GM18867 (cell line): ENCODE measurements at regions not wholly inside any gene's neighbourhood (a gene's known extent, or its start where the extent isn't known, plus 50 kb on each side); places are given as distances from the start of the nearest gene placed in this dataset.

Source experiments
- ATAC-seq: cut with Tn5 transposase; IDR thresholded peaks from one replicate; pipeline ENCODE4 v1.9.1; 2021; ENCODE audit warnings: mild to moderate bottlenecking, moderate library complexity; ENCODE audit not compliant: unreplicated experiment

DNA sequence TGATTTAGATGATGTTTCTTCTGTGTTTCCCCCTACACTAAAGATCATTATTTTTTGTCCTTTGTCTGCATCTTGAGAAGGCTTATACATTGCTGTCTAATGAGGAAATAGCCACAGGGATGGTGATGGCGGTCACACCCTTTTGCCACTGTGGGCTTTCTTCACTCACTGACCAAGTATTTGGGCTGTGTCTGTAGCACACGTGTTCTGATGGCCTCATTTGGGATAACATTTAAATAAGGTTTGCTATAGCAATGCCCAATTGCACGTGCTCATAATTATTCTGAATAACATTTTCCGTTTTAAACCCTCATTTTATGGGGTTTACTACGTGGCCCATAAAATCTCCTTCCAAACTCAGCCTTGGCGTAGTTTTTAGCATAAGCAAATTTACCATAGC is 230.3 kb upstream of the PRICKLE1 start:
- no peak for ATAC-seq

DNA sequence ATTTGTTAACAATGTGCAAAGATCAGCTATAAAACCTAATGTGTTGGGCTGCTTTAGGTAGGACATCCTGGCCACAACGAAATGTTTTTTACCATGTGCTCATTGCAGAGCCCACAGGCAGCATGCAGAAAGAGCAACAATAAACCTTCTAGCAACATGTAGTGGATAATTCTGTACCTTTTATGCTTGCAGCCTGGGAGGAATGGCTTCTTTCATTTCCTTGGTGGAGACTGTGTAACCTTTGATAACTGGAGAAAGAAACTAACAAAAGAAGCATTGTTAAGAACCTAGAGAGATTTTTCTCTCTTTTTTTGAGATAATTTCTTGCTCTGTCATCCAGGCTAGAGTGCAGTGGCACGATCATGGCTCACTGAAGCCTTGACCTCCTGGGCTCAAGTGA is 225.5 kb upstream of the PRICKLE1 start:
- ATAC-seq = no peak

DNA sequence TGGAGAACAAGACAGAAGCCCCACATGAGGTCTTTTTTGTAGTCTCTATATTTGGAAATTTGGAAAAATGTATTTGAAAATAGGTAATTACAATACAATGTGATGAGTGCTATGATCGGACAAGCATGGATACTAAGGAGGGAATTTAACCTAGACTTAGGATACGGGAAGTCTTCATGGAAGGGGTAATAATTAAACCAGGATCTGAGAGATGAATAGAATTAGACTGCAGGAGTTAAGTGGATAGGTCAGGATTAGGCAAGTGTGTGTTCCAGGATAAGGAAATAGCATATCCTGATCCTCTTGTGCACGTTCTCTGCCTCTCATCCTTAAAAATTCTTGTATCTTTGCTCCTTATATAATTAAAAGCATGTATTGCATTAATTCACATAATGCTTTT is 223.3 kb upstream of the PRICKLE1 start:
- no peak for ATAC-seq

DNA sequence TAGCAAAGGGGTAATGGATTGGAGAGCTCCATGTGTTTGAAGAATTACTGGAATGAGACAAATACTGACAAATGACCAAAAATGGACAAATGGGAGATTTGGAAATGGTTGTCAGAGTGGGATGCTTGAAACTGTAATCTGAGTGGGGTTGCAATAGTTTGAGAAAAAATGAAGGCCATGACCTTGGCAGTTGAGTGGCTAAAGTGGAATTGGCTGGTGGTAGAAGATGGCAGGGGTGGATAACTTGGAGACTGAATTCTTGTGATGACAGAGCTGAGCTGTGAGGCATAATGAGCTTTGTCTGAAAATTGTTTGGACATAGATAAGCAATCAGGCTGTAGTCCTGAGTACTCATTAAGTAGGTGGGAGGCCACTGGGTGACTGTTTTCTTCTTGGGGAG is 222.5 kb upstream of the PRICKLE1 start:
- no peak for ATAC-seq

DNA sequence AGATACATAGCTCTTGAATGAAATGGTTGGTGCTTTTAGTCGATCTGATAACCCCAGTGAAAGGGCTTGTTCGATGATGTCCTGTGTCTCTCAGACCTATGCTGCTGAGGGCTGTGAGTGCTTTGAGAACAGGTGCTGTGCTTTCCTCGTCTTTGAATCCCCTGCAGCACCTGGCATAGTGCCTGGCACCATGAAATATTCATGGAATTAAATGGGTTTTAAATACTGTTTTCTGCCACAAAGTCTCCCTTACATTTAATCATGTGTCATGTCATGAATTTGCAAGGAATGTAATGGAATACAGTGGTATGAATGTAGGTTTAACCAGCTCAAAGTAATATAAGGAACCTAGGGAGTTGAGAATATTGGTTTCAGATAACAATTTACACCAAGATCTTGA is 220.5 kb upstream of the PRICKLE1 start:
- ATAC-seq = no peak

DNA sequence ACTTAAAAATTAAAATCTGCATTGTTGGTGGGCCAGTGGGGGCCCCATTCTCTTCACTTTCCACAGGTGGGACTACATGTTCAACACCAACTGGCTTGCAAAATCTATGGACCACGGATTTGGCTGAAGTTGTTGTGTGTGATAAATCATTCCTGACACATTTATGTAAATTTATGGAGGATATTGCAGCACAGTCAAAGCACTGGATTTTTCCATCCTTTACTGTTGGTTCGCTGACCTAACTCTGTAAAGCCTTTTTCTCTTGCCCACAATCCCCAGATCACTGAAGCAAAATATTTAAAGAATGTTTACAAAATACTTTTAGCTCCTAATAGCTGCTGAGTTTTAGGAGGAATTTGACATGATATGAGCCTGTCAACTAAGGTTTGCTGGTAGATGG is 219.7 kb upstream of the PRICKLE1 start:
- ATAC-seq = no peak

DNA sequence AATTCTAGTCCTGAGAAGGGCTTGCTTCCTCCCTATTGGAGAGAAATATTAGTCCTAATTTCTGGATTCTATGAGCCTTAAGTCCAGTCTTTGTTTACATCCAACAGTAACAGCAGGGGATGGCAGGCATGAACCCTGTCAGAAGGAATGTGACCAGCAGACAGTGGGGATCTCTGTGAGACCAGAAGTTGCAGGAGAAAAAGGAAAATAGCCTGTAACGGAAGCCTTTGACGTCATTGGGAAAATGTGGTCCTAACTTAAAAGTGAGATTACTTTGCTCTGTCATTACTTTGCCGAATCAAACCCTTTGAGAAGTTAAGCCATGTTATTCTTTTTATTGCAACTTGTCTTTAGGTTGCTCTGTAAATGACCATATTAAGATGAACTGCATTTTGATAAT is 218.2 kb upstream of the PRICKLE1 start:
- ATAC-seq = no peak

DNA sequence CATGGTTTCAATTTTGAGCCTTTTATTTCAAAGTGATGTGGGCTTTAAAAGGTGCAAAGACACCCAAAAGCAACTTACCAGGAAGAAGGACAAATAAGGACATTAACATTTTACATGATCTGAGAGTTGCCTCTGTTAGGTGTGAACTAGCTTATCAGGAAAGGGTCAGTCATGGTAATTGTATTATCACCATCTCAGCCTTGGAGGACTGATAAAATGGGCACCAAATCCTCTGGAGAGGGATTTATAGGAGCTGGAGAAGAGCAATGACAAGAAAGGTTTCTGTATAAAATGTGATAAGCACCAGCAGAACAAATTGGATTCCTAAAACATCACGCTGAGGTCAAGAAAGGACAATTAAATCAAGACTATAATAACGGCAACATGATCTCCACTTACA is 217.7 kb upstream of the PRICKLE1 start:
- ATAC-seq = no peak

DNA sequence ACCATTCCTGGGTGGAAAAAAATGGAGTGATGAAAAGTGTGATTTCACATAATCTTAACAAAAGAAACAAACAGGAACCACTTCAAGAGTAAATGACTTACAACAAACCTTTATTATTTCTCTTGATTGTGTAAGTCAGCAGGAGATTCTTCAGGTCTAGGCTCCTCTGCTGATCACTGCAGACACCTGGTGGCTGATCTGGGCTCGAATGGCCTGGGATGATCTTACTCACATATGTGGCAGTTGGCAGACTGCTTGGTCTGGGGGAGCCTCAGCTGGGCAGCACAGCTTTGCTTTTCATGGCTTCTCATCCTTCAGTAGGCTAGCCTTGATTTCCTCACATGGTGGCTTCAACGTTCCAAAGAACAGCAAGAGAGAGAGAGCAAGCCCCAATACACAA is 215.4 kb upstream of the PRICKLE1 start:
- ATAC-seq = no peak

DNA sequence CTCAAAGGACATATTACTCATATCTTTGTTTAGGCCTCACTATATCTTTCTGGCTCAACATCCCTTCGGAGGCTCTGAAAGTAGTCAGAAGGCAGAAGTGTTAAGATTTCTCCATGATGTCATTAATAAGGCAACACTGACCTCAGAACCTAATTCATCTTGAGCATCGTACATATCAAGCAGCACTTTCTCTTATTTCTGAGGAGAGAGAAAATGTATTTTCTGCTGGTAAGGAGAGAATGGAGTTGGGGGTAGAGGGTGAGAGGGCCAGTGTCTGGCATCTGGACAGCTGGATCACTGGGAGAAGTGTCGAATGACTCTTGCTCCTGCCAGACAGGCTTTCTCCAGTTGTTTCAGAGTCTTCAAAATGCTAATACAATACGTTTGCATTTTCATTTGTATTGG is 213.2 kb upstream of the PRICKLE1 start:
- ATAC-seq = no peak

DNA sequence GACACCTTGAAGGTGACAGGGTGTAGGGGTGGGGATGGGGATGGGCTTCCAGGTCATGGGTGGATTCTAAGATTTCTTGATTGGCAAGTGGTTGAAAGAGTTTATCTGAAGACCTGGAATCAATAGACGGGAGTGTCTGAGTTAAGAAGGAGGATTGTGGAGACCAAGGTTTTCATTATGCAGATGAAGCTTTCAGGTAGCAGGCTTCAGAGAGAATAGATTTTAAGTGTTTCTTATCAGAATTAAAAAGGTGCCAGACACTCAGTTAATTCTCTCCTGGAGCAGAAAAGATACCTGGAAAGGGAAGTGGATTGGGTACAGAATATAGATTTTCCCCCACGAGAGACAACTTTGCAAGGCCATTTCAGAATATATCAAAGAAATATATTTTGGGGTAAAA is 211.7 kb upstream of the PRICKLE1 start:
- ATAC-seq = no peak

DNA sequence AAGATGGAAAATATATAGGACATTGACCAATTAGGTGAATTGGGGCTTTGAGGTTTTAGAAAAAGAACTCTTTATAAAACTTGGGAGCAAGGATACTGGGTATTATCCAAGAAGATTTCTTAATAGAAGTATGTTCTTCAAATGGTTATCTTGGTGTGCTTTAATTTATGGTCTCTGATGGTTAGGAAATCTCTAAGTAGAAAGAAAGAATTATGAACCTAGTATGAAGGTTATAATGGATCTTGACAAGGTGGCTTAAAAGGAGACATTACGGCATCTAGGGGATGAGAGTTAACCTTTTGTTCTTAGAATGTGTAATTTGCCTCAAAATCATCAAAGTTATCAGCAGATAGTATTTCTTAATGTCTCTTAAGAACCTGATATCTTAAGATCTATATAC is 210.4 kb upstream of the PRICKLE1 start:
- no peak for ATAC-seq

DNA sequence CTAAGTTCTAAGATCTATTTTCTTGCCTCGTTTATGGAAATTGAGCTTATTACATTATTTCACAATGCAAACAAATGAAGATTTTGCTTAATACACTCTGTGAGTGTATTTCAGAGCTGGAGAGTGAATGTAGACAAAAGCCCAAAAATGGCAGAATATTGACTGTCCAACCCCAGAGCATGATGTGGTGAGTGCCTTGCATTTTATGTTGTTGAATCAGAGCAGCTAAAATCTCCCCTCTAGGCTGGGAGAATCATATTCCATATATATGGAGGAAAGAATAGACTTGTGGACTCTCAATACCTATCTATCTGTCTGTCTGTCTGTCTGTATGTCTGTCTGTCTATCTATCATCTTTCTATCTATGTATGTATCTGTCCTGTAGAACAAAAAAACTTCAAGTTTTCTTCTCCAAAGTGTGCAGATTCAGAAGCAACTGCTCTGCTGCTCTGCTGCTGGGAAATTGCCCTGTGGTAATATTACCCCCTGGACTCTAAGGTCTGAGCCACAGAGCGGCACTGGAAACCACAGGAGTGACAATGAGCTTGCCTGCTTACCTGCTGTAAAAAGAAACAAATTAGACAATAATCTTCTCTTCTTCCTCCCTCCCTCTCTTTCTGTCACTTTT is 209.4 kb upstream of the PRICKLE1 start:
- no peak for ATAC-seq

DNA sequence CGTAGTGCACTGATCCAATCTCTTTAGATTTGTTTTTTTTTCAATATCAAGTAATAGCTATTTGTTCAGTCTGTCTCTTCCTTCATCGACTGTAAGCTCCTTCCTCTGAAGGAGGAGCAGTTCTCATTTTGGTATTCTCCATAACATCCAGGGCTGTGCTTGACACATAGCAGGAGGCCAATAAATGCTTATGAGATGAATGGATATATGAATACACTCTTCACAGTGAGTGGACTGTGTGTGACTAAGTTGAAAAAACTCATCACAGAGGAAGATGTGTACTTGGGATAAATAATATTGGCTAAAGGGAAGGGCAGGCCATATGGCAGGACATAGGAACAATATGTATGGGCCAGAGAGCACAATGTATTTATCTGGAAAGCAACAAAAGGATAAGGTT is 205.3 kb upstream of the PRICKLE1 start:
- ATAC-seq = no peak

DNA sequence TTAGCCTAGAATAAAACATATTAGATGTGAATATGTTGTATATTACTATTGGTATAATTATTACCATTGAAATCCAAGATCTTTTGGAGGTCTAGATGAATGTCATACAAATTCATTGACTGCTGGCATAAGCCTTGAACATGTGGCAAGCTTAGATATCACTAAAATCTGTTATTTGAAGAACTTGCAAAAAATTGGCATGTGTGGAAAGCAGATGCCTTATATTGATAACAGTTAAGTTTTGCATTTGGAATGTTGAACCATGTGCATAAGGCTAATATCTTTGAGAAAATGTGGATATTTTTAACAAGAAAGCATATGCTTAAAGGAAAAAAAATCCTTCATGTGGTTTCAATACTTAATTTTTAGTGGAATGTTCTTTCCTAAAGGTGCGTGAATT is 203.6 kb upstream of the PRICKLE1 start:
- ATAC-seq = no peak

DNA sequence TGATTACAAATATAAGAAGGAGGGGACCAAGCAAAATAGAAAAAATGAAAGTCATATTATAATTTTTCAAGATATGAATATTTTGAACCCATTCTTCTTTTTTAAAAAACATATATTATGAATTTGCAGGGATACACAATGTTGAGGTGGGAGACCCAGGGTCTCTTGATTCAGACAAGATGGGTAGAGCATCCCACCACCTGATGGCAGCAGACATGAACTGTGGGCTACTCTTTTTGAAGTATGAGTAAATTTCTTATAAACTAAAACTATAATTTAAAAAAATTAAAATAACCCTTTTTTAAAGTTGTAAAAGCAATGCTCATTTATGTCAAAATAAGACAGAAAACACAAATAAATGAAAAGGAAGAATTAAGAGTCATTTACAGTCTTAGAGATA is 202.7 kb upstream of the PRICKLE1 start:
- no peak for ATAC-seq

DNA sequence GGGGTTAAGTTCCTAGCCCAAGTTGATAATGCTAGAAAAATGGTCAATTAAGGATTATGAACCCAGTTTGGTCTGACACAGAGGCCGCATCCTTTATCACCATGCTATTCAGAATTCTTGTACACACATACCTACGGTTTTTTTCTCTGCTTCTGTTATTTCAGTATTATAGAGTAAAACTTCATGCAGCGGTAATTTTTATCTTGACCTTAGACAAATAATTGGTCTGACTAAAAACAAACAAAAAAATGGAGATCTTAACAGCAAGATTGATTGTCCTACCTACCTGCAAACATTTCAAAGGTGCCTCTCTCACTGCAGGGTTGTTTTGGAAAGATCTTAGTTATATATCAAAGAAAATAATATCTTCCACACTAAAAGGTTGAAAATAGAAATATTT is 201.9 kb upstream of the PRICKLE1 start:
- ATAC-seq = no peak

DNA sequence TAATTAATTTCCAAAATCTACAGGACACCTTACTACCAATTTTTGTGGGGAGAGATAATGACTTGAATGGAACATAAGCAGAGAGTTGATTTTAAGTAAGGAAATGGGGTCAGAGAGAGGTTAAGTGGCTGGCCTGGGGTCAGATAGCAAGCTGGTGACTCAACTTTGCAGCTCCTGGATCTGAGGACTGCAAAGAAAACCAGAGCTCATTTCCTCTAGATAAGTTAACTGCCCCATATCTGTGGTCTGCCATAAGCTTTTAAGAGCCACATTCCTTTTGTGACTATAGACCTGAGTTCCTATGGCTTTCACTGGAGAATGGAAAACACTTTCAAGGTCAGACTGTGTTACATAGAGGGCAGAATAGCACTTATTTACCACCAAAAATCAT is 201.2 kb upstream of the PRICKLE1 start:
- ATAC-seq = no peak

DNA sequence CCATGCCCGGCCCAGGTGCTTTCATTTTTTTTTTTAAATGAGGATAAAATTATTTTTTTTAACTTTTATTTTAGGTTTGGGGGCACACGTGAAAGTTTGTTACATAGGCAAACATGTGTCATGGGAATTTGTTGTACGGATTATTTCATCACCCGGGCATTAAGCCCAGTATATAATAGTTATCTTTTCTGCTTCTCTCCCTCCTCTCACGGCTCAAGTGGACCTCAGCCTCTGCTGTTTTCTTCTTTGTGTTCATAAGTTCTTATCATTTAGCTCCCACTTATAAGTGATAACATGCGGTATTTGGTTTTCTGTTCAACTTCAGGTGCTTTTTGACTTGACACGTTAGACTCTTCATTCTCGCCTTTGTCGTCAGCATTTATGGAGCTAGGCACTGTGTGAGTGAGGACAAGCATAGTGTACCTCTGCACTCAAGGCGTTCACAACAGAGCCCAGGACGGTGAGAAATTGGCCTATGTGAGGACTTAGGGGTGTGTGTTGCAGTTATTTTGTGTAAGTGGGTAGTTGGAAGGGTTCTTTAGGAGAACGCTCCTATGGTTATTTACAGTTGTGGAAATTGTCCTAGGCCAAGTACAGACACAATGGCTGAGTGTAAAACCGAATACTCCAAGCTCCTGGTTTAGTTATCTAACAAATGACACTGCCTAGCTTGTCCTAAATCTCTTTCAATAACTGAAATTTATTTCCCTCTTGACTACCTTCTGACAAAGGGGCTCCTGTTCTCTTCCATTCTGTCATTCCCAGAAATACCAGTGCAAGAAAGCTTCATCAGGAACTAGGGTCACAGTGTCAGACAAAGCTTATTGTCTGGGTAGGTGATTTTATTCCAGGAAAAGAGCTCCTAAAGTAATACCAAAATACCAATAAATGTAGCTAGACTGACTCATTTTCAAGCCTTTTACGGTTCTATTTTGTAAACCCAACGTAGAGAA is 200.5 kb upstream of the PRICKLE1 start:
- no peak for ATAC-seq

DNA sequence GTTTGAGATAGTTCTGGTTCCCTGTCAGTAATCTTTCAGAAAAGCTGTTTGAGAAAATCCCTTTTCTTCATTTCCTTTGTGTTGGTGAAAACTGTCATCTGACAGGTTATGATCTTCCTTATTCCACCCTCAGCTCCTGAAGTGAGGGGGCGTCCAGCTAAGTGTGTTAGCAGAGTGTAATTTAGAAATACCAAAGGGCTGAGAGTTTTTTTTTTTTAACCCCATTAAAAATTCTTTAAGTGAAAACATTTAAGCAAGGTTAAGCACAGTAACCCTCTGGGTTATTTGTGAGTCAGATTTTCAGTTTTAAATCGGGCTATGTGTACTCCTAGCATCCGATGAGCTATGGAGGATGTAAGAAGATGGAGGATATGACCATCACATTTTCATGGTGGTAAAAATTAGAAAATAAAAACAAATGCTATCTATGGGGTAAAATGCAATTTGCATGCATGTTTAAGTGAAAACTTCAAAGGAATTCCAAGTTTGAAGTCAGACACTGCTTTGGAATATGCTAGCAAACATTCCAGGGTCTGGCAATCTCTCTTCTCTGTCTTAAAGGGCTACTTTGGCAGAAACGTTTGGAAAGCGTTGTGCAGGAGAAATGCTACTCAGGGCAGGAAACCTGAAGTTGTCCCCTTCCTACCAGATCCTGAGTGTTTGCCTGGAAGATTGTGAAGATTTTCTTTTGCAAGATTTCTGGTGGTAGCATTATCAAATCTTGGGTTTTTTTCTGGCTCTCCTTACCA is 197.0 kb upstream of the PRICKLE1 start:
- ATAC-seq = no peak

DNA sequence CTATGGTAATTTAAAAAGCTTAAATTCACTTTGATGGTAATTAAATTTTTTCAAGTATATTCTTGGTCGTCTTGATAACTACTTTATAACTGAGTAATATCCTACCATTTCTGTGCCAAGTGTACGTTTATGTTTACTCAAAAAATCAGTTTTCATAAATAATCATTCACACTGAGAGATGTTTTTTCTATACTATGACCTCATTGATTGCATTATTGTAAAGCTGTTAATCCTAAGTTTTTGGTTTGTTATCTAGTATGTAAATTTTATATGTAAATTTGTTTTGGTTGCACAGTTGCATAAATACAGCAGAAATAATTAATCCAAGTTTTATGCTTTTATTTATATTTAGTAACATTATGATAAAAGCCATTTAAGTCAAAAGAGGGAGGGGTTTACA is 196.4 kb upstream of the PRICKLE1 start:
- ATAC-seq = no peak

DNA sequence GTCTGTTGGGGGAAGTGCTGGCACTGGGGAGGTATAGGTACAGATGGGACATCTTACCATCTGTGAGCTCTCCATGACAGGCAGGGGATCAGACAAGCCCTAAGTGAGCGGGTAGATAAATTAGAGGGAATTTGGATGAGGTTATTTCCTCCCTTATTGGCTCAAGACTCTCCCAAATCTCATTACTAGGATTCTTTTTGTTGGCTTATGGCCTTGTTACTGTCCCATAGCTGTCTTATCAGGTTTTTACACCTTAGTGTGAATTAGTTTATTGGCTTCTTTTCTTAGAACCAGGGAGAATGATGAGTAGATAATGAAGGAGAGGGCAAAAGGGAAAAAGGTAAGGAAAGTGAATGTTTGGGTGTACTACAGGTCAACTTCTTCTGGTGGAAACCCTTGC is 191.1 kb upstream of the PRICKLE1 start:
- no peak for ATAC-seq
